ENCODE measurements at regions not wholly inside any gene's neighbourhood (a gene's known extent, or its start where the extent isn't known, plus 50 kb on each side); places are given as distances from the start of the nearest gene placed in this dataset.

- DNase-seq (ENCODE audit: extremely low spot score) = no peak
- TF ChIP-seq NFRKB (IDR thresholded peaks at IDR 0.05) (no peak), FOXM1 (IDR thresholded peaks at IDR 0.05; ENCODE audit: borderline replicate concordance) (no peak), HDGF (IDR thresholded peaks at IDR 0.05; ENCODE audit: borderline replicate concordance) (no peak), FOXA1 (IDR thresholded peaks at IDR 0.05) (no peak), PKNOX1 (IDR thresholded peaks at IDR 0.05) (no peak), ELF4 (IDR thresholded peaks at IDR 0.05) (no peak), CTBP1 (IDR thresholded peaks at IDR 0.05; ENCODE audit: borderline replicate concordance) (no peak), FOXK2 (IDR thresholded peaks at IDR 0.05) (no peak), ZNF384 (IDR thresholded peaks at IDR 0.05) (no peak), ARNT (IDR thresholded peaks at IDR 0.05) (no peak), SUZ12 (IDR thresholded peaks at IDR 0.05) (no peak), SP1 (IDR thresholded peaks at IDR 0.05) (no peak), BHLHE40 (IDR thresholded peaks at IDR 0.05; ENCODE audit: borderline replicate concordance) (no peak), TARDBP (IDR thresholded peaks at IDR 0.05) (no peak), L3MBTL2 (conservative IDR thresholded peaks at IDR 0.05) (no peak), LEF1 (IDR thresholded peaks at IDR 0.05; ENCODE audit: borderline replicate concordance) (no peak)
- POLR2A ChIA-PET = no interaction called here
- CTCF ChIA-PET = interaction anchor here (1.4 kb wide), 1 partner anchor 15 kb away, joined by 7 read pairs; no protein-coding TSS in a partner anchor
Measured at GRCh38 chr10:2913474-2913873, 153.9 kb upstream of the PFKP start.

- no peak for DNase-seq (ENCODE audit: extremely low spot score)
- TF ChIP-seq TARDBP (IDR thresholded peaks at IDR 0.05) = no peak
- TF ChIP-seq ZNF384 (IDR thresholded peaks at IDR 0.05) = no peak
- TF ChIP-seq ELF4 (IDR thresholded peaks at IDR 0.05) = no peak
- TF ChIP-seq FOXM1 (IDR thresholded peaks at IDR 0.05; ENCODE audit: borderline replicate concordance) = no peak
- TF ChIP-seq PKNOX1 (IDR thresholded peaks at IDR 0.05) = no peak
- no peak for TF ChIP-seq ARNT (IDR thresholded peaks at IDR 0.05)
- TF ChIP-seq FOXK2 (IDR thresholded peaks at IDR 0.05) = no peak
- TF ChIP-seq SP1 (IDR thresholded peaks at IDR 0.05) = no peak
- POLR2A ChIA-PET = no interaction called here
Measured at GRCh38 chr10:2910656-2911055, 156.7 kb upstream of the PFKP start.

GRCh38 chr10:2909921-2910320 lies 157.4 kb upstream of the PFKP start:
- CTCF ChIA-PET = no interaction called here
- no peak for DNase-seq (ENCODE audit: extremely low spot score)
- TF ChIP-seq CTBP1 (IDR thresholded peaks at IDR 0.05; ENCODE audit: borderline replicate concordance) = no peak
- TF ChIP-seq ARNT (IDR thresholded peaks at IDR 0.05) = no peak
- TF ChIP-seq PKNOX1 (IDR thresholded peaks at IDR 0.05) = no peak
- no peak for TF ChIP-seq L3MBTL2 (conservative IDR thresholded peaks at IDR 0.05)
- TF ChIP-seq SP1 (IDR thresholded peaks at IDR 0.05) = no peak
- TF ChIP-seq FOXK2 (IDR thresholded peaks at IDR 0.05) = no peak
- TF ChIP-seq TARDBP (IDR thresholded peaks at IDR 0.05) = no peak
- no peak for TF ChIP-seq LEF1 (IDR thresholded peaks at IDR 0.05; ENCODE audit: borderline replicate concordance)
- TF ChIP-seq HDGF (IDR thresholded peaks at IDR 0.05; ENCODE audit: borderline replicate concordance) = no peak
- POLR2A ChIA-PET = no interaction called here

More at GRCh38 chr10:2910656-2911055, 156.7 kb upstream of the PFKP start:
- CTCF ChIA-PET = no interaction called here

GRCh38 chr10:2908851-2909630 lies 158.3 kb upstream of the PFKP start:
- TF ChIP-seq SUZ12 (IDR thresholded peaks at IDR 0.05) = no peak
- no peak for TF ChIP-seq FOXM1 (IDR thresholded peaks at IDR 0.05; ENCODE audit: borderline replicate concordance)
- TF ChIP-seq BHLHE40 (IDR thresholded peaks at IDR 0.05; ENCODE audit: borderline replicate concordance) = no peak
- no peak for TF ChIP-seq CTBP1 (IDR thresholded peaks at IDR 0.05; ENCODE audit: borderline replicate concordance)
- no peak for TF ChIP-seq HDGF (IDR thresholded peaks at IDR 0.05; ENCODE audit: borderline replicate concordance)
- TF ChIP-seq FOXA1 (IDR thresholded peaks at IDR 0.05) = no peak
- no peak for TF ChIP-seq L3MBTL2 (conservative IDR thresholded peaks at IDR 0.05)
- TF ChIP-seq ARNT (IDR thresholded peaks at IDR 0.05) = no peak
- no peak for TF ChIP-seq ZNF384 (IDR thresholded peaks at IDR 0.05)
- no peak for TF ChIP-seq NFRKB (IDR thresholded peaks at IDR 0.05)
- no peak for TF ChIP-seq FOXK2 (IDR thresholded peaks at IDR 0.05)
- no peak for TF ChIP-seq TARDBP (IDR thresholded peaks at IDR 0.05)
- TF ChIP-seq PKNOX1 (IDR thresholded peaks at IDR 0.05) = no peak
- no peak for TF ChIP-seq ELF4 (IDR thresholded peaks at IDR 0.05)
- TF ChIP-seq SP1 (IDR thresholded peaks at IDR 0.05) = no peak
- no peak for DNase-seq (ENCODE audit: extremely low spot score)
- CTCF ChIA-PET = no interaction called here
- POLR2A ChIA-PET = no interaction called here

GRCh38 chr10:2906974-2907373 lies 160.4 kb upstream of the PFKP start:
- TF ChIP-seq HDGF (IDR thresholded peaks at IDR 0.05; ENCODE audit: borderline replicate concordance) (no peak), L3MBTL2 (conservative IDR thresholded peaks at IDR 0.05) (no peak), FOXK2 (IDR thresholded peaks at IDR 0.05) (no peak), FOXM1 (IDR thresholded peaks at IDR 0.05; ENCODE audit: borderline replicate concordance) (no peak), CTBP1 (IDR thresholded peaks at IDR 0.05; ENCODE audit: borderline replicate concordance) (no peak), BHLHE40 (IDR thresholded peaks at IDR 0.05; ENCODE audit: borderline replicate concordance) (no peak), ZNF384 (IDR thresholded peaks at IDR 0.05) (no peak), ELF4 (IDR thresholded peaks at IDR 0.05) (no peak), NFRKB (IDR thresholded peaks at IDR 0.05) (no peak)
- ChIA-PET CTCF (no interaction called here), POLR2A (no interaction called here)
- no peak for DNase-seq (ENCODE audit: extremely low spot score)
